ENCODE measurements at regions not wholly inside any gene's neighbourhood (a gene's known extent, or its start where the extent isn't known, plus 50 kb on each side); places are given as distances from the start of the nearest gene placed in this dataset.

DNA sequence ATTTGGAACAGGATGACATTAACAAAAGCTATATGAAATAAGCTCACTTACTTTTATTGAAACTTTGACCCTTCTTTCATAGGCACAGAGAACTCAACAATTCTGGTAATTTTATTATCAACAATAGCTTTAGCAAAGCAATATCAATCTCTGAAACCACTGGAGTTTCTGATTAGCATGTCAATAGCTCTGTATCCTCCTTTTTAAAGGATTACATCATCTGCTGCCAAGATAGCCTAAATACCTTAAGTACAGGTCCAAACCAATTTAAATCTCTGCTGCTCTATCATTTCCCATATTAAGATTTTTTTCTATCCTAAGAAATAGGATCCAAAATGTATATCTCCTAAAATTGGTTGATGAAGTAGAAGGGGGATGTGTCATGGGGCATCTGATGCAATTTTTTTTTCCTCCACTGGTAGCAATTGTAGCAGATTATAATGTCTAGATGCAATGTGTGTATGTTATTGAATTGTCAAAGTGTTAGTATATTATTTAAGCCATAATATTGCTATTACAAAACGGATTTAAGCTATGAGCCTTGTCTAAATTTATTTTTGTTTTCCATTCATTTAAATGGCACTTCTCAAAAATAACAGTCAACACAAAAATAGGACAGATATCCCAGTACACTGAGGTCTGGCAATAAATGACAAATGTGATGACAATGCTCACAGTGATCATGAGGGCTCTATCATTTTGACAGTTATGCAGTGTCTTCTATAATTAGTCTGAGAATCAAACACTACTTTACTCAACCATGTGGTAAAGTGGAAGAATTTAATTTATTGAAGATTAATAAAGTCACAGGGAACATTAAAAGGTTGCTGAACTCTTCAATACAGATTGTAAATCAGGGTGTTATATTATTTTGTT is 328.4 kb downstream of the CDH7 start:
- TF ChIP-seq, protein P1, sequence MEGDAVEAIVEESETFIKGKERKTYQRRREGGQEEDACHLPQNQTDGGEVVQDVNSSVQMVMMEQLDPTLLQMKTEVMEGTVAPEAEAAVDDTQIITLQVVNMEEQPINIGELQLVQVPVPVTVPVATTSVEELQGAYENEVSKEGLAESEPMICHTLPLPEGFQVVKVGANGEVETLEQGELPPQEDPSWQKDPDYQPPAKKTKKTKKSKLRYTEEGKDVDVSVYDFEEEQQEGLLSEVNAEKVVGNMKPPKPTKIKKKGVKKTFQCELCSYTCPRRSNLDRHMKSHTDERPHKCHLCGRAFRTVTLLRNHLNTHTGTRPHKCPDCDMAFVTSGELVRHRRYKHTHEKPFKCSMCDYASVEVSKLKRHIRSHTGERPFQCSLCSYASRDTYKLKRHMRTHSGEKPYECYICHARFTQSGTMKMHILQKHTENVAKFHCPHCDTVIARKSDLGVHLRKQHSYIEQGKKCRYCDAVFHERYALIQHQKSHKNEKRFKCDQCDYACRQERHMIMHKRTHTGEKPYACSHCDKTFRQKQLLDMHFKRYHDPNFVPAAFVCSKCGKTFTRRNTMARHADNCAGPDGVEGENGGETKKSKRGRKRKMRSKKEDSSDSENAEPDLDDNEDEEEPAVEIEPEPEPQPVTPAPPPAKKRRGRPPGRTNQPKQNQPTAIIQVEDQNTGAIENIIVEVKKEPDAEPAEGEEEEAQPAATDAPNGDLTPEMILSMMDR (IDR thresholded peaks at IDR 0.05), result no peak
- TF ChIP-seq POLR2A (IDR thresholded peaks at IDR 0.05), result no peak
